CD4-positive, CD25-positive, alpha-beta regulatory T cell (primary cell): ENCODE measurements at regions not wholly inside any gene's neighbourhood (a gene's known extent, or its start where the extent isn't known, plus 50 kb on each side); places are given as distances from the start of the nearest gene placed in this dataset.
"Not testable (repeated sequence)": the region's sequence is repeated elsewhere in the genome, so short reads cannot be mapped to it uniquely, and the experiment has no call there.

ENCODE experiments used
- ATAC-seq, 2 donors: fragments of 150-1000 bp; cut with Tn5 transposase; one replicate each; pipeline ENCODE4 v1.10.0; 2021; ENCODE audit warnings: low read depth in 2 of 2, moderate number of reproducible peaks in 2 of 2, moderate library complexity in 1 of 2
- DNase-seq, 3 donors: peaks; one replicate each; pipeline versions ENCODE4 v3.0.0 to v3.0.0-alpha.2; 2012 to 2022; ENCODE audit warnings: mixed read lengths in 1 of 3
- H3K27ac ChIP-seq: one replicate; pipeline ENCODE4 v1.7.0; 2013; ENCODE audit warnings: mild to moderate bottlenecking, low read length; ENCODE audit not compliant: insufficient read depth, poor library complexity, severe bottlenecking
- H3K27me3 ChIP-seq: one replicate; pipeline ENCODE4 v1.7.0; 2013; ENCODE audit warnings: low read length; ENCODE audit not compliant: control insufficient read depth, insufficient read depth
- H3K36me3 ChIP-seq: one replicate; pipeline ENCODE4 v1.7.0; 2013; ENCODE audit warnings: mild to moderate bottlenecking, low read length, moderate library complexity; ENCODE audit not compliant: control insufficient read depth, insufficient read depth
- H3K4me1 ChIP-seq: 2 replicates; pipeline ENCODE4 v1.7.0; 2013; ENCODE audit warnings: mild to moderate bottlenecking, low read length; ENCODE audit not compliant: insufficient read depth, control insufficient read depth, poor library complexity, severe bottlenecking
- H3K4me3 ChIP-seq: one replicate; pipeline ENCODE4 v1.7.0; 2013; ENCODE audit warnings: low read depth, mild to moderate bottlenecking, low read length, moderate library complexity
- H3K9me3 ChIP-seq, 2 experiments: 1 replicate in 1 of 2; 2 replicates in 1 of 2; pipeline ENCODE4 v1.7.0; 2013; ENCODE audit warnings: low read length in 2 of 2, mild to moderate bottlenecking in 1 of 2, moderate library complexity in 1 of 2; ENCODE audit not compliant: control insufficient read depth in 2 of 2
- H3K27ac Mint-ChIP-seq, 3 donors: one replicate each; pipeline ENCODE4 v1.8.0; 2020 to 2022; ENCODE audit warnings: mild to moderate bottlenecking in 3 of 3, mixed read lengths in 3 of 3, moderate library complexity in 2 of 3
- H3K27me3 Mint-ChIP-seq: one replicate; pipeline ENCODE4 v1.8.0; 2022; ENCODE audit warnings: mild to moderate bottlenecking, mixed read lengths
- H3K36me3 Mint-ChIP-seq: one replicate; pipeline ENCODE4 v1.8.0; 2020; ENCODE audit warnings: mixed read lengths
- H3K4me1 Mint-ChIP-seq, 4 donors: one replicate each; pipeline ENCODE4 v1.8.0; 2020 to 2022; ENCODE audit warnings: mixed read lengths in 4 of 4, mild to moderate bottlenecking in 1 of 4
- H3K4me3 Mint-ChIP-seq, 4 donors: one replicate each; pipeline ENCODE4 v1.8.0; 2020 to 2022; ENCODE audit warnings: mild to moderate bottlenecking in 4 of 4, mixed read lengths in 4 of 4, moderate library complexity in 3 of 4
- H3K9me3 Mint-ChIP-seq, 7 donors: one replicate each; pipeline ENCODE4 v1.8.0; 2020 to 2022; ENCODE audit warnings: mixed read lengths in 7 of 7, mild to moderate bottlenecking in 3 of 7, moderate library complexity in 2 of 7

DNA sequence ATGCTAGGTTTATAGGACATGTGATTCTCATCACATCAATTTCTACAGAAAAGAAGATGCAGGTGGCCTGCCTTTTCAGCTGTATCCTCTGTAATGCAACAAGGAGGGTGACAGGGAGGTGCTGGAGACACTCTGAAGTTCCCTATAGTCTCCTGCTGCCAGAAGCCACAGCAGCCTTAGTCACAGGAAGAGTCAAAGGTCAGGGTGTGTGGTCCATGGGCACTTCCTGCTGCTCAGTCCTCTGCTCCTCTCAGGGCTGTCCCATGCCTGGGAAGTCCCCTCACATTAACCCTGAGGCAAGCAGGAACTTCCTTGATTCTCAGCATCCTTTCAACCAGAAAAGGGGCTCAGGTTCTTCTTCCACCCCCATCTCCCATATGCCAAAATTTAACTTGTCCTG lies 144.8 kb upstream of the FOXA2 start:
- Mint-ChIP-seq H3K27ac (no peak overlapping the region), H3K4me1 (no peaks in the 10 kb centered on the region), H3K4me3 (no peak overlapping the region), H3K36me3 (no peaks in the 10 kb centered on the region), H3K9me3 (peaks cover 0 to 3% (median 0%) of the 10 kb centered on the region in 7 donors), H3K27me3 (no peaks in the 10 kb centered on the region)
- H3K4me3 ChIP-seq, result no peak overlapping the region
- H3K27ac ChIP-seq, result no peak overlapping the region
- ATAC-seq, result no peak
- DNase-seq, result no peak
- H3K9me3 ChIP-seq, result no peaks in the 10 kb centered on the region
- H3K27me3 ChIP-seq, result no peaks in the 10 kb centered on the region
- H3K4me1 ChIP-seq, result no peaks in the 10 kb centered on the region
- H3K36me3 ChIP-seq, result no peaks in the 10 kb centered on the region

GRCh38 chr20:22729616-22730236 lies 145.4 kb upstream of the FOXA2 start:
- H3K36me3 Mint-ChIP-seq, result no peaks in the 10 kb centered on the region
- H3K27me3 ChIP-seq, result no peaks in the 10 kb centered on the region
- H3K4me3 Mint-ChIP-seq, result no peak overlapping the region
- H3K27ac Mint-ChIP-seq, result no peak overlapping the region
- no peaks in the 10 kb centered on the region for H3K27me3 Mint-ChIP-seq
- H3K4me3 ChIP-seq, result no peak overlapping the region
- no peak for ATAC-seq
- H3K4me1 Mint-ChIP-seq, result no peaks in the 10 kb centered on the region
- no peaks in the 10 kb centered on the region for H3K4me1 ChIP-seq
- H3K36me3 ChIP-seq, result no peaks in the 10 kb centered on the region
- no peaks in the 10 kb centered on the region for H3K9me3 ChIP-seq
- no peak overlapping the region for H3K27ac ChIP-seq
- no peak for DNase-seq
- peaks cover 0 to 3% (median 0%) of the 10 kb centered on the region in 7 donors for H3K9me3 Mint-ChIP-seq

- Mint-ChIP-seq H3K9me3 (peaks cover 0 to 3% (median 0%) of the 10 kb centered on the region in 7 donors), H3K27ac (no peak overlapping the region), H3K4me3 (no peak overlapping the region), H3K27me3 (no peaks in the 10 kb centered on the region), H3K4me1 (no peaks in the 10 kb centered on the region), H3K36me3 (no peaks in the 10 kb centered on the region)
- H3K4me3 ChIP-seq, result no peak overlapping the region
- no peaks in the 10 kb centered on the region for H3K27me3 ChIP-seq
- no peaks in the 10 kb centered on the region for H3K4me1 ChIP-seq
- DNase-seq (no peak), ATAC-seq (no peak)
- no peak overlapping the region for H3K27ac ChIP-seq
- H3K9me3 ChIP-seq, result no peaks in the 10 kb centered on the region
- H3K36me3 ChIP-seq, result no peaks in the 10 kb centered on the region
Observed at GRCh38 chr20:22732751-22733150, 148.4 kb upstream of the FOXA2 start.

DNA sequence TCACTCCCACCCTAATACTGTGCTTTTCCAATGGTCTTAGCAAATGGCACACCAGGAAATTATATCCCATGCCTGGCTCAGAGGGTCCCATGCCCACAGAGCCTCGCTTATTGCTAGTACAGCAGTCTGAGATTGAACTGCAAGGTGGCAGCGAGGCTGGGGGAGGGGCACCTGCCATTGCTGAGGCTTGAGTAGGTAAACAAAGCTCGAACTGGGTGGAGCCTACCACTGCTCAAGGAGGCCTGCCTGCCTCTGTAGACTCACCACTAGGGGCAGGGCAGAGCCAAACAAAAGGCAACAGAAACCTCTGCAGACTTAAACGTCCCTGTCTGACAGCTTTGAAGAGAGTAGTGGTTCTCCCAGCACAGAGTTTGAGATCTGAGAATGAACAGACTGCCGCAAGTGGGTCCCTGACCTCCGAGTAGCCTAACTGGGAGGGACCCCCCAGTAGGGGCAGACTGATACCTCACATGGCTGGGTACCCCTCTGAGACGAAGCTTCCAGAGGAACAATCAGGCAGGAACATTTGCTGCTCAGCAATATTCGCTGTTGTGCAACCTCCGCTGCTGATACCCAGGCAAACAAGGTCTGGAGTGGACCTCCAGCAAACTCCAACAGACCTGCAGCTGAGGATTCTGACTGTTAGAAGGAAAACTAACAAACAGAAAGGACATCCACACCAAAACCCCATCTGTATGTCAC lies 150.7 kb upstream of the FOXA2 start:
- not testable (repeated sequence) for H3K9me3 Mint-ChIP-seq, H3K4me1 ChIP-seq, H3K27ac Mint-ChIP-seq, H3K27ac ChIP-seq, H3K27me3 Mint-ChIP-seq, ATAC-seq, H3K4me1 Mint-ChIP-seq, DNase-seq, H3K36me3 Mint-ChIP-seq, H3K4me3 ChIP-seq, H3K36me3 ChIP-seq, H3K9me3 ChIP-seq, H3K4me3 Mint-ChIP-seq, H3K27me3 ChIP-seq

GRCh38 chr20:22740829-22741228 lies 156.5 kb upstream of the FOXA2 start:
- H3K27me3 ChIP-seq, result no peaks in the 10 kb centered on the region
- no peaks in the 10 kb centered on the region for H3K27me3 Mint-ChIP-seq
- no peak overlapping the region for H3K27ac ChIP-seq
- H3K9me3 ChIP-seq, result no peaks in the 10 kb centered on the region
- no peaks in the 10 kb centered on the region for H3K4me1 Mint-ChIP-seq
- no peaks in the 10 kb centered on the region for H3K36me3 ChIP-seq
- no peak overlapping the region for H3K4me3 ChIP-seq
- H3K4me1 ChIP-seq, result no peaks in the 10 kb centered on the region
- H3K36me3 Mint-ChIP-seq, result no peaks in the 10 kb centered on the region
- H3K4me3 Mint-ChIP-seq, result no peak overlapping the region
- no peak overlapping the region for H3K27ac Mint-ChIP-seq
- H3K9me3 Mint-ChIP-seq, result no peaks in the 10 kb centered on the region
- ATAC-seq (no peak), DNase-seq (no peak)

GRCh38 chr20:22744341-22745193 lies 160.2 kb upstream of the FOXA2 start:
- no peaks in the 10 kb centered on the region for H3K4me1 Mint-ChIP-seq
- H3K27ac Mint-ChIP-seq, result no peak overlapping the region
- Histone ChIP-seq H3K4me3 (no peak overlapping the region), H3K9me3 (peaks cover 0 to 4% of the 10 kb centered on the region in 2 experiments), H3K4me1 (no peaks in the 10 kb centered on the region), H3K27ac (no peak overlapping the region), H3K27me3 (no peaks in the 10 kb centered on the region), H3K36me3 (no peaks in the 10 kb centered on the region)
- ATAC-seq, result no peak
- no peak for DNase-seq
- H3K36me3 Mint-ChIP-seq, result no peaks in the 10 kb centered on the region
- no peak overlapping the region for H3K4me3 Mint-ChIP-seq
- no peaks in the 10 kb centered on the region for H3K27me3 Mint-ChIP-seq
- peaks cover 0 to 4% (median 0%) of the 10 kb centered on the region in 7 donors for H3K9me3 Mint-ChIP-seq

DNA sequence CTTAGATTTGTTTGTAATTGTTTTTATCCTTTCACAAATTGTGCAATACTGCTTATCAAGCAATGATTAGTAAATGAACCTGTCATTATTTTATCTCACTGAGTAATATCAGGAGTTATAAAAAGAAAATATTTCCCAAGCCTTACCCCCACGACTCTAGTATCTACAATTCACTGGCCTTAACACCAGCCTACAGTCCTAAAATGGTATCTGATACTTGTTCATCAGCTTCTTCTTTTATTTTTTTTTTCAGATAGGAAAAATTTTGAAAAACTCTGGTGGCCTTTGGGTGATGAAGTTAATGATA lies 160.8 kb upstream of the FOXA2 start:
- Mint-ChIP-seq H3K4me3 (no peak overlapping the region), H3K27me3 (no peaks in the 10 kb centered on the region), H3K9me3 (peaks cover 0 to 4% (median 0%) of the 10 kb centered on the region in 7 donors), H3K36me3 (no peaks in the 10 kb centered on the region), H3K27ac (no peak overlapping the region), H3K4me1 (no peaks in the 10 kb centered on the region)
- no peak for ATAC-seq
- H3K4me3 ChIP-seq, result no peak overlapping the region
- DNase-seq, result no peak
- no peaks in the 10 kb centered on the region for H3K4me1 ChIP-seq
- H3K27ac ChIP-seq, result no peak overlapping the region
- H3K9me3 ChIP-seq, result peaks cover 0 to 4% of the 10 kb centered on the region in 2 experiments
- H3K27me3 ChIP-seq, result no peaks in the 10 kb centered on the region
- no peaks in the 10 kb centered on the region for H3K36me3 ChIP-seq
